ENCODE measurements at regions not wholly inside any gene's neighbourhood (a gene's known extent, or its start where the extent isn't known, plus 50 kb on each side); places are given as distances from the start of the nearest gene placed in this dataset.
"Not testable (repeated sequence)": the region's sequence is repeated elsewhere in the genome, so short reads cannot be mapped to it uniquely, and the experiment has no call there.

- 44 to 61% (median 54%) methylated on average over 2 of the region's 4 CpGs for WGBS, 3 donors
- not testable (repeated sequence) for H3K9me3 ChIP-seq (ENCODE audit: control insufficient read depth in 2 of 2, insufficient read depth in 1 of 2, low read depth in 1 of 2, low read length in 1 of 2); FAIRE-seq
Observed at GRCh38 chr11:4315292-4315691, 52.9 kb downstream of the OR52B4 start.

DNA sequence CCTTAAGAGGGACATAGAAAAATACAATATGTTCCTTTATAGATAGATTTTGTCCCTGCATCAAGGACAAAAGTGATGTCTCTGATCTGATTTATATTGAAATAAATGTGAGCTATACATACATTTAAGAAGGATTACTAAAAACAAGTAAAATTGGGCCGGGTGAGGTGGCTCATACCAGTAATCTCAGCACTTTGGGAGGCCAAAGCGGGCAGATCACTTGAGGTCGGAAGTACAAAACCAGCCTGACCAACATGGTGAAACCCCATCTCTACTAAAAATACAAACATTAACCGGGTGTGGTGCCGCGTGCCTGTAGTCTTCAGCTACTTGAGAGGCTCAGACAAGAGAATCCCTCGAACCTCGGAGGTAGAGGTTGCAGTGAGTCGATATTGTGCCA is 91.0 kb downstream of the OR52B4 start:
- H3K27ac ChIP-seq (ENCODE audit: low read depth in 1 of 3, low read length in 2 of 3); H3K36me3 ChIP-seq (ENCODE audit: control insufficient read depth in 3 of 3, insufficient read depth in 2 of 3, low read depth in 1 of 3, low read length in 3 of 3); DNase-seq; H3K27me3 ChIP-seq (ENCODE audit: control insufficient read depth in 3 of 3, insufficient read depth in 3 of 3, low read length in 3 of 3); H3K4me3 ChIP-seq (ENCODE audit: low read depth in 1 of 3, low read length in 3 of 3); H3K9me3 ChIP-seq (ENCODE audit: control insufficient read depth in 2 of 2, insufficient read depth in 1 of 2, low read depth in 1 of 2, low read length in 1 of 2); H3K4me1 ChIP-seq (ENCODE audit: control insufficient read depth in 3 of 3, insufficient read depth in 2 of 3, low read depth in 1 of 3, low read length in 2 of 3); FAIRE-seq: not testable (repeated sequence)
- WGBS, 3 donors, result 81 to 89% (median 86%) methylated on average over 3 to 4 of the region's 9 CpGs

More at GRCh38 chr11:4315292-4315691, 52.9 kb downstream of the OR52B4 start:
- not testable (repeated sequence) for H3K4me1 ChIP-seq (ENCODE audit: control insufficient read depth in 3 of 3, insufficient read depth in 2 of 3, low read depth in 1 of 3, low read length in 2 of 3); H3K27ac ChIP-seq (ENCODE audit: low read depth in 1 of 3, low read length in 2 of 3); H3K4me3 ChIP-seq (ENCODE audit: low read depth in 1 of 3, low read length in 3 of 3); DNase-seq; H3K27me3 ChIP-seq (ENCODE audit: control insufficient read depth in 3 of 3, insufficient read depth in 3 of 3, low read length in 3 of 3); H3K36me3 ChIP-seq (ENCODE audit: control insufficient read depth in 3 of 3, insufficient read depth in 2 of 3, low read depth in 1 of 3, low read length in 3 of 3)

GRCh38 chr11:4251085-4251484 is 117.1 kb downstream of the OR52B4 start:
- not testable (repeated sequence) for H3K4me3 ChIP-seq (ENCODE audit: low read depth in 1 of 3, low read length in 3 of 3); H3K27me3 ChIP-seq (ENCODE audit: control insufficient read depth in 3 of 3, insufficient read depth in 3 of 3, low read length in 3 of 3); H3K9me3 ChIP-seq (ENCODE audit: control insufficient read depth in 2 of 2, insufficient read depth in 1 of 2, low read depth in 1 of 2, low read length in 1 of 2); H3K36me3 ChIP-seq (ENCODE audit: control insufficient read depth in 3 of 3, insufficient read depth in 2 of 3, low read depth in 1 of 3, low read length in 3 of 3); H3K27ac ChIP-seq (ENCODE audit: low read depth in 1 of 3, low read length in 2 of 3); DNase-seq; FAIRE-seq; H3K4me1 ChIP-seq (ENCODE audit: control insufficient read depth in 3 of 3, insufficient read depth in 2 of 3, low read depth in 1 of 3, low read length in 2 of 3)
- WGBS, 3 donors, result 50 to 77% (median 54%) methylated on average over 1 of the region's 3 CpGs

- no CpG with 5 or more reads among the region's 2 CpGs for WGBS, 3 donors
Observed at GRCh38 chr11:4249475-4249874, 118.7 kb downstream of the OR52B4 start.

GRCh38 chr11:4237771-4238170 is 130.4 kb downstream of the OR52B4 start:
- not testable (repeated sequence) for H3K36me3 ChIP-seq (ENCODE audit: control insufficient read depth in 3 of 3, insufficient read depth in 2 of 3, low read depth in 1 of 3, low read length in 3 of 3); H3K27ac ChIP-seq (ENCODE audit: low read depth in 1 of 3, low read length in 2 of 3); H3K27me3 ChIP-seq (ENCODE audit: control insufficient read depth in 3 of 3, insufficient read depth in 3 of 3, low read length in 3 of 3); H3K4me3 ChIP-seq (ENCODE audit: low read depth in 1 of 3, low read length in 3 of 3); FAIRE-seq; DNase-seq; H3K4me1 ChIP-seq (ENCODE audit: control insufficient read depth in 3 of 3, insufficient read depth in 2 of 3, low read depth in 1 of 3, low read length in 2 of 3); H3K9me3 ChIP-seq (ENCODE audit: control insufficient read depth in 2 of 2, insufficient read depth in 1 of 2, low read depth in 1 of 2, low read length in 1 of 2)
- WGBS, 3 donors, result 86 to 93% (median 92%) methylated on average over 17 to 21 of the region's 21 CpGs

More at GRCh38 chr11:4249475-4249874, 118.7 kb downstream of the OR52B4 start:
- not testable (repeated sequence) for H3K27me3 ChIP-seq (ENCODE audit: control insufficient read depth in 3 of 3, insufficient read depth in 3 of 3, low read length in 3 of 3); DNase-seq; H3K9me3 ChIP-seq (ENCODE audit: control insufficient read depth in 2 of 2, insufficient read depth in 1 of 2, low read depth in 1 of 2, low read length in 1 of 2); H3K27ac ChIP-seq (ENCODE audit: low read depth in 1 of 3, low read length in 2 of 3); H3K4me1 ChIP-seq (ENCODE audit: control insufficient read depth in 3 of 3, insufficient read depth in 2 of 3, low read depth in 1 of 3, low read length in 2 of 3); H3K36me3 ChIP-seq (ENCODE audit: control insufficient read depth in 3 of 3, insufficient read depth in 2 of 3, low read depth in 1 of 3, low read length in 3 of 3); FAIRE-seq; H3K4me3 ChIP-seq (ENCODE audit: low read depth in 1 of 3, low read length in 3 of 3)

- H3K9me3 ChIP-seq (ENCODE audit: control insufficient read depth in 2 of 2, insufficient read depth in 1 of 2, low read depth in 1 of 2, low read length in 1 of 2); H3K27me3 ChIP-seq (ENCODE audit: control insufficient read depth in 3 of 3, insufficient read depth in 3 of 3, low read length in 3 of 3); H3K4me1 ChIP-seq (ENCODE audit: control insufficient read depth in 3 of 3, insufficient read depth in 2 of 3, low read depth in 1 of 3, low read length in 2 of 3); H3K4me3 ChIP-seq (ENCODE audit: low read depth in 1 of 3, low read length in 3 of 3); DNase-seq; H3K36me3 ChIP-seq (ENCODE audit: control insufficient read depth in 3 of 3, insufficient read depth in 2 of 3, low read depth in 1 of 3, low read length in 3 of 3); H3K27ac ChIP-seq (ENCODE audit: low read depth in 1 of 3, low read length in 2 of 3); FAIRE-seq: not testable (repeated sequence)
- 39 to 54% (median 45%) methylated on average over 4 of the region's 4 CpGs for WGBS, 3 donors
Observed at GRCh38 chr11:4218857-4219256, 124.3 kb downstream of the RRM1 start.

- no peaks in the 10 kb centered on the region for H3K4me1 ChIP-seq (ENCODE audit: control insufficient read depth in 3 of 3, insufficient read depth in 2 of 3, low read depth in 1 of 3, low read length in 2 of 3)
- WGBS, 3 donors, result 47 to 62% (median 59%) methylated on average over 5 of the region's 5 CpGs
- no peak for DNase-seq
- no peak for FAIRE-seq
- H3K9me3 ChIP-seq (ENCODE audit: control insufficient read depth in 2 of 2, insufficient read depth in 1 of 2, low read depth in 1 of 2, low read length in 1 of 2), result no peaks in the 10 kb centered on the region
- H3K27ac ChIP-seq (ENCODE audit: low read depth in 1 of 3, low read length in 2 of 3), result no peak overlapping the region
- no peaks in the 10 kb centered on the region for H3K36me3 ChIP-seq (ENCODE audit: control insufficient read depth in 3 of 3, insufficient read depth in 2 of 3, low read depth in 1 of 3, low read length in 3 of 3)
- no peak overlapping the region for H3K4me3 ChIP-seq (ENCODE audit: low read depth in 1 of 3, low read length in 3 of 3)
- peaks cover 0 to 19% (median 9%) of the 10 kb centered on the region in 3 donors for H3K27me3 ChIP-seq (ENCODE audit: control insufficient read depth in 3 of 3, insufficient read depth in 3 of 3, low read length in 3 of 3)
Observed at GRCh38 chr11:4213746-4214145, 119.1 kb downstream of the RRM1 start.

DNA sequence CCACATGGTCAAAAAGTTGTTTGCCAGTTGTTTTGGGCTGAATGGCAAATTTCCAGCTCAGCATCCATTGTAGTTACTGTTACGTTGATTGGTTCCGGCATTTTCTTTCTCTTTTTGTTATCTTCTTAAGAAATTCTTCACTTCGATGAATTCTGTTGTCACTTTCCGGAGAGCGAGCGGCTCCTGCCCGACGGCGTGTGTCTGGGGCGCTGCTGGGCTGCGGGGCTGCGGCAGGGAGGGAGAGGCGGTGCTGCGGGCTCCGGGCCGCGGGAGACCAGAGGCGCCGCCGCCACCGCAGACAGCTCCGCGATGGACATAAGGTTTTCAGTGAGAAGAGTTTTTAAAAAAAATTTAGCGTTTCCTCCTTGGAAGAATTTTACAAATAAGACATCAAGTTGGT is 117.4 kb downstream of the RRM1 start:
- Histone ChIP-seq H3K9me3 (ENCODE audit: control insufficient read depth in 2 of 2, insufficient read depth in 1 of 2, low read depth in 1 of 2, low read length in 1 of 2) (no peaks in the 10 kb centered on the region), H3K36me3 (ENCODE audit: control insufficient read depth in 3 of 3, insufficient read depth in 2 of 3, low read depth in 1 of 3, low read length in 3 of 3) (no peaks in the 10 kb centered on the region), H3K27me3 (ENCODE audit: control insufficient read depth in 3 of 3, insufficient read depth in 3 of 3, low read length in 3 of 3) (peaks cover 0 to 19% (median 9%) of the 10 kb centered on the region in 3 donors), H3K4me3 (ENCODE audit: low read depth in 1 of 3, low read length in 3 of 3) (no peak overlapping the region), H3K27ac (ENCODE audit: low read depth in 1 of 3, low read length in 2 of 3) (no peak overlapping the region), H3K4me1 (ENCODE audit: control insufficient read depth in 3 of 3, insufficient read depth in 2 of 3, low read depth in 1 of 3, low read length in 2 of 3) (no peaks in the 10 kb centered on the region)
- FAIRE-seq (no peak), DNase-seq (no peak)
- WGBS, 3 donors, result 16 to 34% (median 31%) methylated on average over 24 of the region's 24 CpGs

DNA sequence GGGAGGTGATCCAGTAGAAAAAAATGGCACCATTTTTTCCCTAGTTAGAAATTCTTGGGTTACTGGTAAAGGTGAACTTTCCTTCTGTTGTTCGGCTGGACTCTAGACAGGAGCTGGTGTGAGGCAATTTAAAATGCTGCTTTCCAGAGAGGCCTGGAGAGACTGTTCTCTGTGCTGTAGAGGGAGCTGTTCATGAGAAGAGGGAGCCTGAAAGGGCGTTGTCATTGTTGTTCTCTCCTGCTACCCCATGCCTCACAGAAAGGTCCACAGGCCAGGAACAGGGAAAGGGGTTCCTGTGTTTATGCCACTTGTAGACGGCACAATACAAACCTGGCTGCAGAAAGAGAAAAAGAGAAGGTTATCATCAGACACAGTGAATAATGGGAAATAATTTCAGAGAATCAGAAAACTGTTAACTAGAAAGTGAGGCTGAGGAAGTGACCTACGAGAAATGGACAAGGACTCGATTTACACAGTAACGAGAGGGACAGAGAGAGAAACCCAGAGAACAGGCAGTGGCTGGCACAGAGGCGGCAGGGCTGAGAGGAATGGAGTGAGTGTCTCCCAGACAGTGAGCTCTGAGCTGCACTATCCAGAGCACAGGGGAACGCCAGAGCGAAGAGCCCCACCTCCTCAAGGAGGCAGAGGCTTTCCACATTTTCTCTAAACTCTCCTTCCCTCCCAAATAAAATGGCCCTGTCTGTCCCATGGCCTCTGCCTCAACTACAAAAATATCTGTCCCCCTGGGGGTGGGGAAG is 109.2 kb downstream of the RRM1 start:
- Histone ChIP-seq H3K4me1 (ENCODE audit: control insufficient read depth in 3 of 3, insufficient read depth in 2 of 3, low read depth in 1 of 3, low read length in 2 of 3) (no peaks in the 10 kb centered on the region), H3K36me3 (ENCODE audit: control insufficient read depth in 3 of 3, insufficient read depth in 2 of 3, low read depth in 1 of 3, low read length in 3 of 3) (no peaks in the 10 kb centered on the region), H3K27ac (ENCODE audit: low read depth in 1 of 3, low read length in 2 of 3) (no peak overlapping the region), H3K9me3 (ENCODE audit: control insufficient read depth in 2 of 2, insufficient read depth in 1 of 2, low read depth in 1 of 2, low read length in 1 of 2) (no peaks in the 10 kb centered on the region), H3K27me3 (ENCODE audit: control insufficient read depth in 3 of 3, insufficient read depth in 3 of 3, low read length in 3 of 3) (peaks cover 0 to 3% (median 2%) of the 10 kb centered on the region in 3 donors), H3K4me3 (ENCODE audit: low read depth in 1 of 3, low read length in 3 of 3) (no peak overlapping the region)
- FAIRE-seq (no peak), DNase-seq (peak in 1 of 2 donors; percentile 16)
- WGBS, 3 donors, result 73 to 76% (median 74%) methylated on average over 8 to 9 of the region's 9 CpGs
